Choroid plexus epithelial cell (primary cell): ENCODE measurements at regions not wholly inside any gene's neighbourhood (a gene's known extent, or its start where the extent isn't known, plus 50 kb on each side); places are given as distances from the start of the nearest gene placed in this dataset.
A peak's percentile ranks its signal among the peaks of the same experiment; 100 is the strongest.

ENCODE experiments used
- DNase-seq: peaks from one replicate; pipeline ENCODE4 v3.0.0-alpha.2; 2010; ENCODE audit warnings: low read depth
- H3K4me3 ChIP-seq: 2 replicates; pipeline ENCODE4 v1.5.1; 2011; ENCODE audit warnings: low read depth, mild to moderate bottlenecking, control low read depth, low read length, moderate library complexity
- CTCF ChIP-seq: conservative IDR thresholded peaks from 2 replicates; pipeline ENCODE4 v1.5.1; 2011; ENCODE audit warnings: low read depth, mild to moderate bottlenecking, control low read depth, inconsistent platforms, low read length, moderate library complexity

GRCh38 chr2:71772510-71773172 is 319.3 kb downstream of the DYSF start:
- no peak overlapping the region for H3K4me3 ChIP-seq
- DNase-seq: no peak
- no peak for TF ChIP-seq CTCF

DNA sequence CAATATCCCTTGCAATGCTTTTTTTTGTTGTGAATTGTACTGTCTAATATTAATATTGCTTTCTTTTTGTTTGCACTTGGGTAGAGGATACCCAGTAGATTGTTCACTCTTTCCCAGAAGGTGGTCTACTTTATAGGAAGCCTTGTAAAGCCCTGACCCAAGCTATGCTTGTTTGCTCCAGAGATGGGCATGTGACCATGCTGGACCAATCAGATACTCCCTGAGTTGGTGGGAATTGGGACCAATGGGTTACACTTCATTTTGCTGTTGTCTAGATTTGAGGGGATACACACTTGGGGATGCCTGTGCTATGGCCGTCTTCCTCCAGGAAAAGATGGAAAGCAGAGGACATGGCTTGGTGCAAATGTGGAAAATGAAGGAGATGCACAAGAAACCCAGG is 314.3 kb downstream of the DYSF start:
- no peak for TF ChIP-seq CTCF
- DNase-seq: no peak
- H3K4me3 ChIP-seq: no peak overlapping the region

- no peak overlapping the region for H3K4me3 ChIP-seq
- peak; percentile 72 for DNase-seq
- no peak for TF ChIP-seq CTCF
Measured at GRCh38 chr2:71759060-71759459, 305.7 kb downstream of the DYSF start.

DNA sequence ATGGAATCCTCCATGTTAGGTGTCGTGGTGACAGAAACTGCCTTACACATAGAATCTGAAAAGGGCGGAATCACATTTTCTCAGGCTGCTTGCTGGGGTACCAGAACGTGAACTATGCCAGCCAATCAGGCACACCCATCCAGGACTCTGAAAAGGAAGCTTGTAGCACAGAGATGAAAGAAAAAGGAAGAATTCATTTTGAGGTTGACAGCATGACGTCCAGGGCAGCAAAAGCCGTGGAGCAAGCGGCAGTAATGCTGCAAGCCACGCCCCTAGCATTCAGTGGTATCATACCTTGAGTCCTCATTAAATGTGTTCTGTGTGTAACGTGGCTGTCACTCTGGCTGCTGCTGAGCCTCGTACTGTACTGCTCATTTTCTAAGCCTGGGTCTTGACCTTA is 304.0 kb downstream of the DYSF start:
- no peak for TF ChIP-seq CTCF
- H3K4me3 ChIP-seq: no peak overlapping the region
- no peak for DNase-seq

- peak; percentile 52 for DNase-seq
- no peak overlapping the region for H3K4me3 ChIP-seq
- TF ChIP-seq CTCF: no peak
Measured at GRCh38 chr2:71756280-71756906, 303.0 kb downstream of the DYSF start.

DNA sequence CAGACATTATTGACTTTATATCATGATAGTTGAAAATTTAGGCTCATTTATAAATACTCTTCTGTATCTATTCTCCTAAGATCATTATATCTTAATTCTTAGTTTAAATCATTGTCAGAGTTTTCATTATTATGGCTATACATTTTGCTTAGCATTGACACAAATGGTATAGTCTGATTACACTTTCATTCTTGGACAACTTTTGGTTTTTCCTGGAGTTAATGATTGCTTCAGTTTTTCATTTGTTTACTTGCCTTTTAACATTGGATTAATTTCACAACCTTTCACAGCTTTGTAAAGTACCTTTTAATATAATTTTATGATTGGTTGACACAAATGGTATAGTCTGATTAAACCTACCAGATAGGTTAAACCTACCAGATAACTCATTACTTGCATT is 298.2 kb downstream of the DYSF start:
- DNase-seq: no peak
- H3K4me3 ChIP-seq: no peak overlapping the region
- no peak for TF ChIP-seq CTCF

- peak; percentile 23 for DNase-seq
- TF ChIP-seq CTCF: no peak
Measured at GRCh38 chr2:71749671-71750101, 296.3 kb downstream of the DYSF start.

More at GRCh38 chr2:71749671-71750101, 296.3 kb downstream of the DYSF start:
- no peak overlapping the region for H3K4me3 ChIP-seq
